Tibial nerve (tissue), 4 donors: ENCODE measurements at regions not wholly inside any gene's neighbourhood (a gene's known extent, or its start where the extent isn't known, plus 50 kb on each side); places are given as distances from the start of the nearest gene placed in this dataset.

Source experiments
- CTCF ChIP-seq, 5 experiments: fragments of 200-600 bp in 3 of 5; fragments of 450-650 bp in 2 of 5; sonication (generic) in 3 of 5; IDR thresholded peaks; one replicate each; pipeline ENCODE4 v1.5.1; 2016 to 2019; ENCODE audit warnings: antibody characterized with exemption in 5 of 5, mild to moderate bottlenecking in 3 of 5, moderate library complexity in 2 of 5
- EP300 ChIP-seq, 2 donors: sonication (generic); formaldehyde crosslinking; IDR thresholded peaks; one replicate each; pipeline ENCODE4 v1.6.1; 2017; ENCODE audit warnings: antibody characterized with exemption in 2 of 2, mild to moderate bottlenecking in 1 of 2
- POLR2A ChIP-seq, 2 donors: fragments of 450-650 bp; IDR thresholded peaks; one replicate each; pipeline ENCODE4 v1.6.1; 2017; ENCODE audit warnings: antibody characterized with exemption in 2 of 2, mild to moderate bottlenecking in 2 of 2, moderate library complexity in 2 of 2

- TF ChIP-seq CTCF (IDR thresholded peaks at IDR 0.05): no peak
- no peak for TF ChIP-seq POLR2A (IDR thresholded peaks at IDR 0.05)
- no peak for TF ChIP-seq EP300 (IDR thresholded peaks at IDR 0.05)
Observed at GRCh38 chr2:217610401-217610814, 392.4 kb downstream of the TNS1 start.
